Chondrocyte (in vitro differentiated cells): ENCODE measurements at regions not wholly inside any gene's neighbourhood (a gene's known extent, or its start where the extent isn't known, plus 50 kb on each side); places are given as distances from the start of the nearest gene placed in this dataset.

Experiments
- DNase-seq: peaks from one replicate; pipeline ENCODE4 v3.0.0; 2021; ENCODE audit warnings: mixed read lengths, low spot score
- H3K27ac Mint-ChIP-seq: one replicate; pipeline ENCODE4 v1.8.0; 2021; ENCODE audit warnings: mild to moderate bottlenecking, moderate library complexity, mixed read lengths; ENCODE audit not compliant: unreplicated experiment
- H3K27me3 Mint-ChIP-seq: 2 replicates; pipeline ENCODE4 v1.8.0; 2021; ENCODE audit warnings: low read depth, mixed read lengths
- H3K36me3 Mint-ChIP-seq: 2 replicates; pipeline ENCODE4 v1.8.0; 2021; ENCODE audit warnings: low read depth, mixed read lengths
- H3K4me1 Mint-ChIP-seq: 2 replicates; pipeline ENCODE4 v1.8.0; 2021; ENCODE audit warnings: low read depth, mild to moderate bottlenecking, mixed read lengths
- H3K4me3 Mint-ChIP-seq: one replicate; pipeline ENCODE4 v1.8.0; 2021; ENCODE audit warnings: mild to moderate bottlenecking, moderate library complexity, mixed read lengths; ENCODE audit not compliant: unreplicated experiment
- H3K9me3 Mint-ChIP-seq: 2 replicates; pipeline ENCODE4 v1.8.0; 2021; ENCODE audit warnings: low read depth, mixed read lengths
- TF ChIP-seq, protein P1 (sequence below): fragments of 200-600 bp; sonication (generic); IDR thresholded peaks from 2 replicates; pipeline ENCODE4 v1.5.0; 2021; ENCODE audit warnings: antibody characterized with exemption, mild to moderate bottlenecking, moderate library complexity

DNA sequence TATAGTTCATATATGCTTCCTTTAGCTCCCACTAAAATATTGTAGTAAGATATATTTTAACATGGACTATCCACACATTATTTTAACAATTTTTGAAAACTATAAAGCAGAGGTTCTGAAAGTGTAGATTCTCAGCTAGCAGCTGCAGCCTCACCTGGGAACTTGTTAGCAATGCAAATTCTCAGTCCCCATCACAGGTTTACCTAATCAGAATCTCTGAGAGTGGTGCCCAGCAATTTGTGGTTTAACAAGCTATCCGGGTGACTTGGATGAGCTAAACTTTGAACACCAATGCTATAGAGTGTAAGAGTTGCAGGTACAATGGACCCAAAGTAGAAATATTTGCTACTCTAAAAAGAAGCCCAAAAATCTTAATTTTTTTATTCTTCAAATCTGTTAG, 99.8 kb upstream of the MDFIC start:
- TF ChIP-seq, protein P1, sequence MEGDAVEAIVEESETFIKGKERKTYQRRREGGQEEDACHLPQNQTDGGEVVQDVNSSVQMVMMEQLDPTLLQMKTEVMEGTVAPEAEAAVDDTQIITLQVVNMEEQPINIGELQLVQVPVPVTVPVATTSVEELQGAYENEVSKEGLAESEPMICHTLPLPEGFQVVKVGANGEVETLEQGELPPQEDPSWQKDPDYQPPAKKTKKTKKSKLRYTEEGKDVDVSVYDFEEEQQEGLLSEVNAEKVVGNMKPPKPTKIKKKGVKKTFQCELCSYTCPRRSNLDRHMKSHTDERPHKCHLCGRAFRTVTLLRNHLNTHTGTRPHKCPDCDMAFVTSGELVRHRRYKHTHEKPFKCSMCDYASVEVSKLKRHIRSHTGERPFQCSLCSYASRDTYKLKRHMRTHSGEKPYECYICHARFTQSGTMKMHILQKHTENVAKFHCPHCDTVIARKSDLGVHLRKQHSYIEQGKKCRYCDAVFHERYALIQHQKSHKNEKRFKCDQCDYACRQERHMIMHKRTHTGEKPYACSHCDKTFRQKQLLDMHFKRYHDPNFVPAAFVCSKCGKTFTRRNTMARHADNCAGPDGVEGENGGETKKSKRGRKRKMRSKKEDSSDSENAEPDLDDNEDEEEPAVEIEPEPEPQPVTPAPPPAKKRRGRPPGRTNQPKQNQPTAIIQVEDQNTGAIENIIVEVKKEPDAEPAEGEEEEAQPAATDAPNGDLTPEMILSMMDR, result no peak
- Mint-ChIP-seq H3K36me3 (peaks cover 7% of the 10 kb centered on the region), H3K27ac (no peak overlapping the region), H3K9me3 (peaks cover 10% of the 10 kb centered on the region), H3K4me3 (no peak overlapping the region), H3K27me3 (no peaks in the 10 kb centered on the region), H3K4me1 (peaks cover 38% of the 10 kb centered on the region)
- no peak for DNase-seq

GRCh38 chr7:114822844-114823243, 99.0 kb upstream of the MDFIC start:
- Mint-ChIP-seq H3K36me3 (peaks cover 11% of the 10 kb centered on the region), H3K4me1 (peaks cover 38% of the 10 kb centered on the region), H3K27ac (no peak overlapping the region), H3K9me3 (peaks cover 17% of the 10 kb centered on the region), H3K4me3 (no peak overlapping the region), H3K27me3 (no peaks in the 10 kb centered on the region)
- TF ChIP-seq, protein P1, result no peak
- DNase-seq, result no peak

DNA sequence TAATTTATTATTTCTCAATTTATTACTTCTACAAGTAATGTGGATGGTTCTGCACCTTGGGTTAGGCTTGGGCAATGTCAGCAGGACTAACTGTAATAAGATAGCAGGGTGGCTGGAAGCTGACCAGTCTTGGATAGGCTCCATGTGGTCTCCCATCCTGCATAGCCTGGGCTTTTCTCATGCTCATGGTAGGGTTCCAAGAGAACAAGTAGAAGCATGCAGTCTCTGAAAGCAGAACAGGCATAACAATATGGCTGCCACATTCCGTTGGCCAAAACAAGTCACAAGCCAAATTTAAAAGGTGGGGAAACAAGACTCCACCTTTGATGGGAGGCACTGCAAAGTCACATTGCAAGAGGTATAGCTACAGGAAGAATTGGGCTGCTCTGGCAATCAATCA, 98.6 kb upstream of the MDFIC start:
- TF ChIP-seq, protein P1, result no peak
- Mint-ChIP-seq H3K4me1 (peaks cover 36% of the 10 kb centered on the region), H3K36me3 (peaks cover 11% of the 10 kb centered on the region), H3K9me3 (peaks cover 21% of the 10 kb centered on the region), H3K27me3 (no peaks in the 10 kb centered on the region), H3K4me3 (no peak overlapping the region), H3K27ac (no peak overlapping the region)
- no peak for DNase-seq

GRCh38 chr7:114825423-114825951, 96.4 kb upstream of the MDFIC start:
- Mint-ChIP-seq H3K27ac (no peak overlapping the region), H3K27me3 (no peaks in the 10 kb centered on the region), H3K4me1 (peaks cover 17% of the 10 kb centered on the region), H3K36me3 (peaks cover 11% of the 10 kb centered on the region), H3K9me3 (peaks cover 21% of the 10 kb centered on the region), H3K4me3 (no peak overlapping the region)
- TF ChIP-seq, protein P1, result no peak
- DNase-seq, result no peak

- H3K36me3 Mint-ChIP-seq, result peaks cover 10% of the 10 kb centered on the region
- H3K27me3 Mint-ChIP-seq, result no peaks in the 10 kb centered on the region
- no peak for DNase-seq
- no peak overlapping the region for H3K4me3 Mint-ChIP-seq
- H3K9me3 Mint-ChIP-seq, result peaks cover 19% of the 10 kb centered on the region
- H3K27ac Mint-ChIP-seq, result no peak overlapping the region
- TF ChIP-seq, protein P1, result no peak
- H3K4me1 Mint-ChIP-seq, result no peaks in the 10 kb centered on the region
Measured at GRCh38 chr7:114830952-114831351, 90.9 kb upstream of the MDFIC start.
